HG03520 (cell line): ENCODE measurements at regions not wholly inside any gene's neighbourhood (a gene's known extent, or its start where the extent isn't known, plus 50 kb on each side); places are given as distances from the start of the nearest gene placed in this dataset.
A peak's percentile ranks its signal among the peaks of the same experiment; 100 is the strongest.
"Not testable (repeated sequence)": the region's sequence is repeated elsewhere in the genome, so short reads cannot be mapped to it uniquely, and the experiment has no call there.

Experiments used
- ATAC-seq: cut with Tn5 transposase; IDR thresholded peaks from one replicate; pipeline ENCODE4 v1.9.1; 2021; ENCODE audit warnings: mild to moderate bottlenecking, moderate library complexity; ENCODE audit not compliant: unreplicated experiment

- no peak for ATAC-seq
Measured at GRCh38 chr5:32534041-32534440, 51.3 kb upstream of the SUB1 start.

GRCh38 chr5:32531885-32532520 is 53.4 kb upstream of the SUB1 start:
- peak; percentile 74 for ATAC-seq

DNA sequence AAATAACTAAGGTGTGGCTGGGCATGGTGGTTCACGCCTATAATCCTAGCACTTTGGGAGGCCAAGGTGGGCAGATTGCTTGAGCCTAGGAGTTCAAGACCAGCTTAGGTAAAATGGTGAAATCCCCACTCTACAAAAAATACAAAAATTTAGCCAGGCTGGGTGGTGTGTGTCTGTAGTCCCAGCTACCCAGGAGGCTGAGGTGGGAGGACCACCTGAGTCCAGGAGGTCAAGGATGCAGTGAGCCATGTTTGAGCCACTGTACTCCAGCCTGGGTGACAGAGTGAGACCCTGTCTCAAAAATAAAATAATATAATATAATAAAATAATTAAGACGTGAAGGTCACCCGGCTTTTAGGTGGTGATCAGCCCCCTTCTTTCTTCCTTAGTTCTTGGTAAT is 58.0 kb upstream of the SUB1 start:
- ATAC-seq: not testable (repeated sequence)

GRCh38 chr5:32526810-32527209 is 58.5 kb upstream of the SUB1 start:
- no peak for ATAC-seq

DNA sequence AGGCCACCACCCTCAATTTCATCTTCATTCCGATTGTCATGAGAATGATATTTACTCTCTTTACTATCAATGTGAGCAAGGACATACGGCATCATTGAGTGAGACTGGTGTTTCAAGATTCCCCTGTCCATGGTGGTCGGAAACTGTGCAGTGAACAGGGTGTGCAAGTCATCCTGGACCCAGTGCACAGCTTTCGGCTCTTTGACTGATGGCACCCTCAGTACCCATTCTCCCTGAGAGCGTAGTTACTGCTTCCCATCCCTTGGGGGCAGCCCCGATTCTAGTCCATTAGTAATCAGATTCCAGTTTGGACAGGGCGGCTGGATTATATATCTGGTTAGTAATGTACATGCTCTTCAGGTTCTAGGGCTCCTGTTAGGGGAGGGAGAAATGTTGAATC is 61.7 kb upstream of the SUB1 start:
- ATAC-seq: no peak

- ATAC-seq: no peak
Measured at GRCh38 chr5:32522429-32523143, 62.8 kb upstream of the SUB1 start.

DNA sequence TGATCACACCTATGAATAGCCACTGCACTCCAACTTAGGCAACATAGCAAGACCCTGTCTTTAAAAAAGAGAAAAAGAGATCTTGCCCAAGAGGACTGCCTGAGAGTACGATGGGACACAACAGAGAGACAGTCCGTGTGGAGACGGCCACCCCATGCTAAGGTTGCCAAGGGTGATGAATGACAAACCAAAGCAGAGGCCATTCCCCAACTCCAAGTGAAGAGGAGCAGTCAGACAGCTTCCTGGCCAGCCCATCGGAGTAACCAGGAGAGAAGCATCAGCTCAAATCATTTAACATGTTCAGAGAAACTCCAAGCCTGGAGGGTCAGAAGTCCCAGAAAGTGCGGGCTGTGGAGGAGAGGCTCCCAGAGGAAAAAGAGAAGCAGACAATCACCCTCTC is 63.9 kb upstream of the SUB1 start:
- no peak for ATAC-seq

- no peak for ATAC-seq
Measured at GRCh38 chr5:32520972-32521371, 64.4 kb upstream of the SUB1 start.

GRCh38 chr5:32520356-32520755 is 65.0 kb upstream of the SUB1 start:
- ATAC-seq: no peak

DNA sequence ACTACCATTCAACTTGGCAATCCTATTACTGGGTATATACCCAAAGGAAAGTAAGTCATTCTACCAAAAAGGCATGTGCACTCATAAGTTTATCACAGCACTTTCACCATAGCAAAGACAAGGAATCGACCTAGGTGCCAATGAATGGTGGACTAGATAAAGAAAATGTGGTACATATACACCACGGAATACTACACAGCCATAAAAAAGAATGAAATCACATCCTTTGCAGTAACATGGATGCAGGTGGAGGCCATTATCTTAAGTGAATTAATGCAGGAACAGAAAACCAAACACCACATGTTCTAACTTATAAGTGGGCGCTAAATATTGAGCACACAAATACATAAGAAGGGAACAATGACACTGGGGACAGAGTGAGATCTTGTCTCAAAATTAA is 65.8 kb upstream of the SUB1 start:
- ATAC-seq: no peak

DNA sequence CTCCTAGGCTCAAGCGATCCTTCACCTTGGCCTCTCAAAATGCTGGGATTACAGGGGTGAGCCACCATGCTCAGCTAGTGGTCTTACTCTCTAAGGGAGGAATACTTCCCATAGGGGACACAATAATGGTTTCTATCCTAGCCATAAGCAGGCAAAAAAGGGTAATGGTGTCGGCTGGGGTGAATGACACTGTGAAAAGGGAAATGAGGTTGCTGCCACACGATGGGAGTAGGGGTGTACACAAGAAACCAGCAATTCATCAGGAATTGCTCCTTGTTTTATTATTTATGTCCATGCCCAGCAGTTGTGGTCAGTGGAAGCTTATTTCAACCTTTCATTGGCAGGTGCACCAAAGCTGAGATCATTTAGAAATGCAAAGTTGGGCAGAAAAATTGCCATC is 70.3 kb upstream of the ZFR start:
- ATAC-seq: no peak

- ATAC-seq: no peak
Measured at GRCh38 chr5:32512926-32513325, 68.4 kb upstream of the ZFR start.

DNA sequence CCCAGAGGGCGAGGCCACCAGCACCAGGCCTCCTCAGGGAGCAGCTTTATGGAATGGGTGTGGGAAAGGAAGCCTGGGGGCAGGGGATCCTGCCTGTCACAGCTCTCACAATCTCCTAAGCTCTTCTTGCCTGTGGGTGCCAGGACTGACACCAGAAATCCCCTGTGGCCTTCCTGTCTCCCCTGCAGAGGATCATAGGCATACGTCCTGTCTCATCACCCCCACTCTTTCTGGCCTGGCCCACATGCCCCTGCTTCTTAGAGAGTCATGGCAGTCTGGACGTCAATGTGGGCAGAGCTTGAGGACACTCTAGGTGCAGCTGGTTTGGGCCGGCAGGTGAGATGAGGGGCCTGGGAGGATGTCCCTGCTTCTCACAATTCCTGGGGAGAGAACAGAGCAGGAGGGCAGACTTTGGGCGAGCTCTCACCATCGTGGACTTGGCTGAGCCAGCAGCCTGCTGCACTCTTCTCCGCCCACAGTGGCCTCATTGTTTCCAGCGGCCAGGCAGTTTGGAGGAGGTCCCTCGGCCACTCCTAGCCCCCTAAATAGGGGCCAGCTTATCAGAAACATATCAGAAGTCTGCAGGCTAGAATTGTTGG is 67.3 kb upstream of the ZFR start:
- ATAC-seq: no peak

- no peak for ATAC-seq
Measured at GRCh38 chr5:32510860-32511259, 66.3 kb upstream of the ZFR start.

- no peak for ATAC-seq
Measured at GRCh38 chr5:32508806-32509805, 64.6 kb upstream of the ZFR start.

- ATAC-seq: no peak
Measured at GRCh38 chr5:32507738-32508434, 63.3 kb upstream of the ZFR start.

- ATAC-seq: no peak
Measured at GRCh38 chr5:32506799-32507198, 62.3 kb upstream of the ZFR start.

DNA sequence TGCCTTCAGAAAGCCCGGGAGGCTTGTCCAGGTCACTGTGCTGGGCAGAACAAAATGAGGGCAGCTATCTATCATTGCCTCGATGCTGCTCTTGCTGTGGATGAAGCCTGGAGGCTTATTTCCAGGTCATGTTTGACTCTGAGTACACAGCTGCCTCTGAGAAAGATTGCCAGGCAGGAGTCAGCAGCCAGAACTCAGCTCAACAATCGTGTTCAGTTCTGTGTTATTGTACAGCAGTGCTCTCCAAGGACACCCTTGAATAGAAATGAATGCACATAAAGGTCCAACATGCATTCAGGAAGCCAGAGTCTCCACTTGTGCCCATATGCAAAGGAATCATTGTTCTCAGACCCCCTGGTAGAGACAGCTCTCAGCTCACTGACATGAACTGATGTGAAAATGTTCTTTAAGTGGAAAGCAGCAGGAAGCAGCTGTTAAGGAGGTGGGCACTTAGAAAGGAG is 61.7 kb upstream of the ZFR start:
- ATAC-seq: no peak

DNA sequence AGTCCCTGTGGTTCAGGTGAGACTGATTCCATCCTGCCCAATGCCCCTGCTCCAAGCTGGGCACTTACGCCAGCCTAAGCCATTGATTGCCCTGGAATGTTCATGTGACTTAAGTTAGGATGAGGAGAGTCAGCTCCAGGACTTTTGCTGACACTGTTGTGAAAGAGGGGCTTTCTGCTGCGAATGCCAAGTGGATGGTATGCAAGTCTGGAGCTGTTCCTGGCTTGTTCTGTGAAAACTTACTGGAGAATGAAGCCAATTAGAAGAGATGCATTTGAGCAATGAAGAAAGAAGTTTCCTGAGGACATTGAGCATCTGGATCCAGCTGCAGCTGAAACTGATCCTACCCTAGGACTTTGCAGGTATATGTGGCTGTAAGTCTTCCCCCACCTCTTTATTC is 61.2 kb upstream of the ZFR start:
- ATAC-seq: no peak

GRCh38 chr5:32504989-32505596 is 60.6 kb upstream of the ZFR start:
- no peak for ATAC-seq
